OCI-LY7 (cell line): ENCODE measurements at regions not wholly inside any gene's neighbourhood (a gene's known extent, or its start where the extent isn't known, plus 50 kb on each side); places are given as distances from the start of the nearest gene placed in this dataset.

Source experiments
- BruUV-seq: library from RNA; stranded (reverse); fragments of 400-500 nt; replicated peaks from 2 replicates; lab custom pipeline; 2021; lab: Mats Ljungman, UMichigan
- CTCF ChIA-PET: fragments of 300-600 bp; sonication (Branson Sonifier 250); formaldehyde crosslinking; loops from one replicate; lab custom pipeline; 2022; ENCODE audit warnings: antibody characterized with exemption; ENCODE audit not compliant: unreplicated experiment; lab: Charles Lee
- POLR2A ChIA-PET: fragments of 300-600 bp; sonication (Branson Sonifier 250); formaldehyde crosslinking; loops from one replicate; lab custom pipeline; 2022; ENCODE audit warnings: antibody characterized with exemption; lab: Charles Lee
- DNase-seq: peaks from one replicate; pipeline ENCODE4 v3.0.0-alpha.2; 2015; ENCODE audit warnings: low spot score
- H2AFZ ChIP-seq: fragments of 200-600 bp; sonication (generic), shearing (Covaris generic); 2 replicates; pipeline ENCODE4 v1.6.1; 2014; ENCODE audit warnings: mild to moderate bottlenecking, antibody characterized with exemption, low read length, moderate library complexity
- H3K27ac ChIP-seq: fragments of 200-600 bp; sonication (generic); 2 replicates; pipeline ENCODE4 v1.5.1; 2014; ENCODE audit warnings: mixed run types, low read depth, mild to moderate bottlenecking, moderate library complexity, low read length, inconsistent platforms; ENCODE audit not compliant: poor library complexity, severe bottlenecking
- H3K36me3 ChIP-seq: fragments of 200-600 bp; sonication (generic); 2 replicates; pipeline ENCODE4 v1.6.1; 2014; ENCODE audit warnings: mild to moderate bottlenecking, antibody characterized with exemption, low read length, moderate library complexity, mixed read lengths; ENCODE audit not compliant: insufficient read depth
- H3K4me1 ChIP-seq: fragments of 200-600 bp; sonication (generic); 2 replicates; pipeline ENCODE4 v1.5.1; 2014; ENCODE audit warnings: mild to moderate bottlenecking, low read length; ENCODE audit not compliant: insufficient read depth, poor library complexity, severe bottlenecking
- H3K4me2 ChIP-seq: fragments of 200-600 bp; sonication (generic); 2 replicates; pipeline ENCODE4 v1.6.1; 2014; ENCODE audit warnings: mild to moderate bottlenecking, low read length
- H3K4me3 ChIP-seq: fragments of 200-600 bp; sonication (generic); 2 replicates; pipeline ENCODE4 v1.5.1; 2014; ENCODE audit warnings: mild to moderate bottlenecking, low read depth, low read length; ENCODE audit not compliant: poor library complexity, severe bottlenecking
- H3K79me2 ChIP-seq: fragments of 200-600 bp; sonication (generic); 2 replicates; pipeline ENCODE4 v1.6.1; 2016; ENCODE audit warnings: low read depth, mild to moderate bottlenecking, low read length, moderate library complexity, mixed read lengths; ENCODE audit not compliant: insufficient read depth
- H3K9me2 ChIP-seq: fragments of 200-600 bp; sonication (generic); 2 replicates; pipeline ENCODE4 v1.6.1; 2016; ENCODE audit warnings: mild to moderate bottlenecking, low read length, mixed read lengths; ENCODE audit not compliant: insufficient read depth
- H3K9me3 ChIP-seq: fragments of 200-600 bp; sonication (generic); 2 replicates; pipeline ENCODE4 v1.6.1; 2014; ENCODE audit warnings: mild to moderate bottlenecking, mixed run types, low read length, mixed read lengths
- H4K20me1 ChIP-seq: fragments of 200-600 bp; sonication (generic); 2 replicates; pipeline ENCODE4 v1.6.1; 2014; ENCODE audit warnings: mild to moderate bottlenecking, antibody characterized with exemption, low read length, moderate library complexity, mixed read lengths; ENCODE audit not compliant: insufficient read depth
- EZH2phosphoT487 ChIP-seq: fragments of 200-600 bp; sonication (generic); IDR thresholded peaks from 2 replicates; pipeline ENCODE4 v1.6.1; 2018; ENCODE audit warnings: low read depth, borderline replicate concordance, mild to moderate bottlenecking, mixed run types, antibody characterized with exemption, low read length, moderate library complexity, mixed read lengths
- intact Hi-C: fragments of 100-400 bp; cut with micrococcal nuclease; formaldehyde crosslinking; loops from one replicate; pipeline ENCODE4 v1.10.0; 2022; ENCODE audit not compliant: unreplicated experiment
- TF ChIP-seq, protein P1 (sequence below): fragments of 200-600 bp; sonication (generic); conservative IDR thresholded peaks from 2 replicates; pipeline ENCODE4 v1.5.1; 2014; ENCODE audit warnings: mild to moderate bottlenecking, antibody characterized with exemption, low read length, moderate library complexity, mixed read lengths

DNA sequence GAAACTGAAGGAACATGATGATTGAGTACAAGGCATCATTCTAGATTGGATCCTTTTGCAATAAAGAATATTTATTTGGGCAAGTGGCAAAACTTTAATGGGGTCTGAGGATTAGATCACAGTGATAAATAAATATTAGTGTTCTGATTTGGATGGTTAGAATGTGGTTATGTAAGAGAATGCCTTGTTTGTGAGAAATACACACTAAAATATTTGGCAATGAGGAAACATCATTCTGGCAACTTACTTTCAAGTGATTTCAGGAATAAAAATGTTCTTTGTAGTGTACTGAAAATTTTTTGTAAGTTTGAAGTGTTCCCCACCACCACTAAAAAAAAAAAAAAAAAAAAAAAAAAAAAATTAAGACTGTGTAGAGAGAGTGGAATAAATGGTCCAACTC, 185.1 kb upstream of the NEBL start:
- BruUV-seq = no TSS peak

DNA sequence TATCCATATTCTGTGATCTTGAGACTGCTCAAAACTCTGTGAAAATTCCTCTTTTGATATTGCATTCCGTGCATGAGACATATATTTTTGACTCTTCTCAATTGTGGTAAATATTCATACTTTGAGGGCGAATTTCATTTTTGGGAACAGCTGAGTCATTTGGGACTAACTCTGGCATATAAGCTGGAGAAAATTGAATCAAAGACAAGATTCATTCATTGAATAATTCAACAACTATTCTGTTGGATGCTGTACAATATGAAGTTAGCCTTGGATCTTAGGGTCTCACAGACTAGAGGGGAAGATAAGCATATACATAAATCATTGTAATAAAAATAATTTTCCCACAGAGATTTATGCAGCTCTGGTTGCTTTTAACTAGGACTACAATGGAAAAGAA, 183.2 kb upstream of the NEBL start:
- Histone ChIP-seq H3K36me3 (no peaks in the 10 kb centered on the region), H4K20me1 (no peaks in the 10 kb centered on the region), H3K79me2 (no peaks in the 10 kb centered on the region), H2AFZ (no peak overlapping the region), H3K4me2 (no peak overlapping the region), H3K27ac (no peak overlapping the region), H3K9me2 (no peaks in the 10 kb centered on the region), H3K9me3 (no peaks in the 10 kb centered on the region), H3K4me3 (no peak overlapping the region), H3K4me1 (no peaks in the 10 kb centered on the region)
- intact Hi-C loops = no loop called here
- TF ChIP-seq, protein P1, sequence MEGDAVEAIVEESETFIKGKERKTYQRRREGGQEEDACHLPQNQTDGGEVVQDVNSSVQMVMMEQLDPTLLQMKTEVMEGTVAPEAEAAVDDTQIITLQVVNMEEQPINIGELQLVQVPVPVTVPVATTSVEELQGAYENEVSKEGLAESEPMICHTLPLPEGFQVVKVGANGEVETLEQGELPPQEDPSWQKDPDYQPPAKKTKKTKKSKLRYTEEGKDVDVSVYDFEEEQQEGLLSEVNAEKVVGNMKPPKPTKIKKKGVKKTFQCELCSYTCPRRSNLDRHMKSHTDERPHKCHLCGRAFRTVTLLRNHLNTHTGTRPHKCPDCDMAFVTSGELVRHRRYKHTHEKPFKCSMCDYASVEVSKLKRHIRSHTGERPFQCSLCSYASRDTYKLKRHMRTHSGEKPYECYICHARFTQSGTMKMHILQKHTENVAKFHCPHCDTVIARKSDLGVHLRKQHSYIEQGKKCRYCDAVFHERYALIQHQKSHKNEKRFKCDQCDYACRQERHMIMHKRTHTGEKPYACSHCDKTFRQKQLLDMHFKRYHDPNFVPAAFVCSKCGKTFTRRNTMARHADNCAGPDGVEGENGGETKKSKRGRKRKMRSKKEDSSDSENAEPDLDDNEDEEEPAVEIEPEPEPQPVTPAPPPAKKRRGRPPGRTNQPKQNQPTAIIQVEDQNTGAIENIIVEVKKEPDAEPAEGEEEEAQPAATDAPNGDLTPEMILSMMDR = no peak
- no peak for TF ChIP-seq EZH2phosphoT487
- ChIA-PET POLR2A (interaction anchor here (0.6 kb wide), 2 partner anchors 108 to 1646 kb away, joined by 3 to 4 read pairs; no protein-coding TSS in a partner anchor), CTCF (no interaction called here)
- BruUV-seq = no TSS peak
- DNase-seq = no peak

More for the DNA sequence above, 185.1 kb upstream of the NEBL start:
- ChIA-PET POLR2A (no interaction called here), CTCF (no interaction called here)
- Histone ChIP-seq H3K27ac (no peak overlapping the region), H2AFZ (no peak overlapping the region), H3K4me3 (no peak overlapping the region), H3K4me2 (no peak overlapping the region), H3K79me2 (no peaks in the 10 kb centered on the region), H3K4me1 (no peaks in the 10 kb centered on the region), H3K9me2 (no peaks in the 10 kb centered on the region), H3K36me3 (no peaks in the 10 kb centered on the region), H4K20me1 (no peaks in the 10 kb centered on the region), H3K9me3 (no peaks in the 10 kb centered on the region)
- intact Hi-C loops = no loop called here
- TF ChIP-seq, protein P1 = no peak
- no peak for TF ChIP-seq EZH2phosphoT487
- DNase-seq = no peak

DNA sequence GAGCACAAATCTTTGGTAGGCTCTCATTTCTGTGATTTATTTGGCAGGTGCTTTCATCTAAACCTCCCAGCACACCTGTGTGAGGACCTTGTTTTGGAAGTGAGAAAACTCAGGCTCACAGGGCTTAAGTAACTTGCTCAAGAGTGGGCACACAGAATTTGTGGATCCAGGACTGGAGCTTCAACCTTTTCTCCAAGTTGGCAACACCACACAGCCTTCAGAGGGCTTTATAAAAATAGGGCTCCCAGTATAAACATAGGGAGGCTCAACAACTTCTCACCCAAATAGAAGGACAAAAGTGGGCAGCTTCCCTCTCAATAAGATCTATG, 182.2 kb upstream of the NEBL start:
- DNase-seq = no peak
- intact Hi-C loops = loop anchor here (2.0 kb wide), 1 partner anchor 192 kb away; no protein-coding TSS in a partner anchor
- ChIA-PET POLR2A (interaction anchor here (0.5 kb wide), 1 partner anchor 110 kb away, joined by 3 read pairs; no protein-coding TSS in a partner anchor), CTCF (interaction anchor here (1.2 kb wide), 1 partner anchor 8 kb away, joined by 3 read pairs; no protein-coding TSS in a partner anchor)
- Histone ChIP-seq H3K4me2 (no peak overlapping the region), H3K9me3 (no peaks in the 10 kb centered on the region), H2AFZ (no peak overlapping the region), H3K4me1 (no peaks in the 10 kb centered on the region), H3K9me2 (no peaks in the 10 kb centered on the region), H3K36me3 (no peaks in the 10 kb centered on the region), H3K27ac (no peak overlapping the region), H4K20me1 (no peaks in the 10 kb centered on the region), H3K79me2 (no peaks in the 10 kb centered on the region), H3K4me3 (no peak overlapping the region)
- no TSS peak for BruUV-seq
- TF ChIP-seq, protein P1 = no peak
- TF ChIP-seq EZH2phosphoT487 = no peak
